ENCODE measurements at regions not wholly inside any gene's neighbourhood (a gene's known extent, or its start where the extent isn't known, plus 50 kb on each side); places are given as distances from the start of the nearest gene placed in this dataset.

GRCh38 chr10:53102424-53102823 lies 329.8 kb upstream of the MBL2 start:
- POLR2A ChIA-PET = no interaction called here
- BruUV-seq (replicated peaks) = no TSS peak

GRCh38 chr10:53093878-53094277 lies 321.3 kb upstream of the MBL2 start:
- no TSS peak for BruUV-seq (replicated peaks)
- Mint-ChIP-seq H3K4me3 (ENCODE audit: unreplicated experiment) (no peak overlapping the region), H3K36me3 (ENCODE audit: insufficient read depth, unreplicated experiment) (no peaks in the 10 kb centered on the region), H3K4me1 (ENCODE audit: low read depth, unreplicated experiment) (no peaks in the 10 kb centered on the region), H3K9me3 (ENCODE audit: unreplicated experiment) (peaks cover 11% of the 10 kb centered on the region), H3K27ac (ENCODE audit: unreplicated experiment) (no peak overlapping the region), H3K27me3 (ENCODE audit: insufficient read depth, unreplicated experiment) (no peaks in the 10 kb centered on the region)
- Histone ChIP-seq H3K36me3 (ENCODE audit: control insufficient read depth, insufficient read depth, low read length) (no peaks in the 10 kb centered on the region), H3K4me3 (ENCODE audit: low read depth, low read length) (no peak overlapping the region), H3K27me3 (replicated peaks; ENCODE audit: control insufficient read depth, insufficient read depth, low read length) (no peaks in the 10 kb centered on the region), H3K4me1 (no peaks in the 10 kb centered on the region), H3K9me3 (no peaks in the 10 kb centered on the region; the same call in 1 of the 2 replicates)
- intact Hi-C loops (cut with micrococcal nuclease; ENCODE audit: unreplicated experiment) = no loop called here
- TF ChIP-seq, protein P1, sequence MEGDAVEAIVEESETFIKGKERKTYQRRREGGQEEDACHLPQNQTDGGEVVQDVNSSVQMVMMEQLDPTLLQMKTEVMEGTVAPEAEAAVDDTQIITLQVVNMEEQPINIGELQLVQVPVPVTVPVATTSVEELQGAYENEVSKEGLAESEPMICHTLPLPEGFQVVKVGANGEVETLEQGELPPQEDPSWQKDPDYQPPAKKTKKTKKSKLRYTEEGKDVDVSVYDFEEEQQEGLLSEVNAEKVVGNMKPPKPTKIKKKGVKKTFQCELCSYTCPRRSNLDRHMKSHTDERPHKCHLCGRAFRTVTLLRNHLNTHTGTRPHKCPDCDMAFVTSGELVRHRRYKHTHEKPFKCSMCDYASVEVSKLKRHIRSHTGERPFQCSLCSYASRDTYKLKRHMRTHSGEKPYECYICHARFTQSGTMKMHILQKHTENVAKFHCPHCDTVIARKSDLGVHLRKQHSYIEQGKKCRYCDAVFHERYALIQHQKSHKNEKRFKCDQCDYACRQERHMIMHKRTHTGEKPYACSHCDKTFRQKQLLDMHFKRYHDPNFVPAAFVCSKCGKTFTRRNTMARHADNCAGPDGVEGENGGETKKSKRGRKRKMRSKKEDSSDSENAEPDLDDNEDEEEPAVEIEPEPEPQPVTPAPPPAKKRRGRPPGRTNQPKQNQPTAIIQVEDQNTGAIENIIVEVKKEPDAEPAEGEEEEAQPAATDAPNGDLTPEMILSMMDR (IDR thresholded peaks at IDR 0.05; ENCODE audit: insufficient read depth in 1 of 2, low read depth in 1 of 2, low read length in 1 of 2, severe bottlenecking in 1 of 2, unreplicated experiment in 1 of 2) = no peak
- ChIA-PET CTCF (no interaction called here), POLR2A (no interaction called here)
- DNase-seq = no peak

More at GRCh38 chr10:53102424-53102823, 329.8 kb upstream of the MBL2 start:
- peaks cover 4% of the 10 kb centered on the region; the same call in 1 of the 2 replicates for H3K9me3 ChIP-seq
- H3K36me3 ChIP-seq (ENCODE audit: control insufficient read depth, insufficient read depth, low read length) = no peaks in the 10 kb centered on the region
- no peaks in the 10 kb centered on the region for H3K27me3 ChIP-seq (replicated peaks; ENCODE audit: control insufficient read depth, insufficient read depth, low read length)
- TF ChIP-seq, protein P1 (IDR thresholded peaks at IDR 0.05; ENCODE audit: insufficient read depth in 1 of 2, low read depth in 1 of 2, low read length in 1 of 2, severe bottlenecking in 1 of 2, unreplicated experiment in 1 of 2) = no peak
- no peaks in the 10 kb centered on the region for H3K9me3 Mint-ChIP-seq (ENCODE audit: unreplicated experiment)
- H3K27me3 Mint-ChIP-seq (ENCODE audit: insufficient read depth, unreplicated experiment) = no peaks in the 10 kb centered on the region
- CTCF ChIA-PET = no interaction called here
- H3K4me1 Mint-ChIP-seq (ENCODE audit: low read depth, unreplicated experiment) = peaks cover 4% of the 10 kb centered on the region
- intact Hi-C loops (cut with micrococcal nuclease; ENCODE audit: unreplicated experiment) = no loop called here
- no peak overlapping the region for H3K27ac Mint-ChIP-seq (ENCODE audit: unreplicated experiment)
- H3K4me3 Mint-ChIP-seq (ENCODE audit: unreplicated experiment) = no peak overlapping the region
- no peaks in the 10 kb centered on the region for H3K36me3 Mint-ChIP-seq (ENCODE audit: insufficient read depth, unreplicated experiment)
- DNase-seq = no peak
- no peak overlapping the region for H3K4me3 ChIP-seq (ENCODE audit: low read depth, low read length)
- H3K4me1 ChIP-seq = peaks cover 1% of the 10 kb centered on the region; the same call in 1 of the 2 replicates

- H3K4me3 ChIP-seq (ENCODE audit: low read depth, low read length) = no peak overlapping the region
- no peaks in the 10 kb centered on the region for H3K4me1 ChIP-seq
- no peaks in the 10 kb centered on the region for H3K36me3 Mint-ChIP-seq (ENCODE audit: insufficient read depth, unreplicated experiment)
- no TSS peak for BruUV-seq (replicated peaks)
- no peaks in the 10 kb centered on the region for H3K27me3 ChIP-seq (replicated peaks; ENCODE audit: control insufficient read depth, insufficient read depth, low read length)
- intact Hi-C loops (cut with micrococcal nuclease; ENCODE audit: unreplicated experiment) = no loop called here
- ChIA-PET POLR2A (interaction anchor here (0.6 kb wide), 1 partner anchor 20 kb away, joined by 3 read pairs; no protein-coding TSS in a partner anchor), CTCF (no interaction called here)
- no peak for DNase-seq
- H3K9me3 Mint-ChIP-seq (ENCODE audit: unreplicated experiment) = peaks cover 18% of the 10 kb centered on the region
- no peaks in the 10 kb centered on the region; the same call in 1 of the 2 replicates for H3K9me3 ChIP-seq
- TF ChIP-seq, protein P1 (IDR thresholded peaks at IDR 0.05; ENCODE audit: insufficient read depth in 1 of 2, low read depth in 1 of 2, low read length in 1 of 2, severe bottlenecking in 1 of 2, unreplicated experiment in 1 of 2) = no peak
- H3K27me3 Mint-ChIP-seq (ENCODE audit: insufficient read depth, unreplicated experiment) = no peaks in the 10 kb centered on the region
- H3K4me1 Mint-ChIP-seq (ENCODE audit: low read depth, unreplicated experiment) = no peaks in the 10 kb centered on the region
- H3K27ac Mint-ChIP-seq (ENCODE audit: unreplicated experiment) = no peak overlapping the region
- no peak overlapping the region for H3K4me3 Mint-ChIP-seq (ENCODE audit: unreplicated experiment)
- H3K36me3 ChIP-seq (ENCODE audit: control insufficient read depth, insufficient read depth, low read length) = no peaks in the 10 kb centered on the region
Observed at GRCh38 chr10:53091574-53091973, 319.0 kb upstream of the MBL2 start.
